ENCODE measurements at regions not wholly inside any gene's neighbourhood (a gene's known extent, or its start where the extent isn't known, plus 50 kb on each side); places are given as distances from the start of the nearest gene placed in this dataset.

DNA sequence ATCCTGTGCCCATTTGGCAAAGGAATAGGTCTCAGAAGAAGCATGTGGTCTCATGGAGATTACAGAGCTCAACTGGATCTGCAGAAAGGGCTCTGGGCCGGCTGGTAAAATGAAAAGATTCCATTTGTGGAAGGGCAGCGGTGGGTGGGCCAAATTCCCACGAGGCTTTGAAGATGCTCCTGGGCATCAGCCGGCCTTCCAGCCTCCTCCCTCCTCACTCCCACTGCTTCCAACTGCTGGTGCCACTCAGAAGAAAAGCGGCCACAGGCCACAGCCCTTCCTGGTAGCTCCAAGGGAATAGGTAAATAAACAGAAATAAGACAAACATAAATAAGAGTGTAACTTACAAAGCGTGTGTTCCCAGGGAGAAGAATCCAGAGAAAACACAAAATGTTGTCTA, 136.3 kb upstream of the SLC44A3 start:
- no peaks in the 10 kb centered on the region for H3F3A ChIP-seq (ENCODE audit: low read depth)
- H3K4me3 ChIP-seq (ENCODE audit: low read length, poor library complexity, severe bottlenecking), result no peak overlapping the region
- no peaks in the 10 kb centered on the region for H3K4me1 ChIP-seq (ENCODE audit: insufficient read depth, low read length, poor library complexity, severe bottlenecking)
- no peak overlapping the region for H3K4me2 ChIP-seq (ENCODE audit: low read depth, low read length, poor library complexity, severe bottlenecking)
- H3K9me3 ChIP-seq (ENCODE audit: insufficient read depth, low read depth, low read length), result no peaks in the 10 kb centered on the region
- H2AFZ ChIP-seq (ENCODE audit: low read length), result no peak overlapping the region
- H3K27me3 ChIP-seq (ENCODE audit: insufficient read depth, low read length, poor library complexity, severe bottlenecking), result no peaks in the 10 kb centered on the region
- no peaks in the 10 kb centered on the region for H3K9me2 ChIP-seq (replicated peaks; ENCODE audit: low read depth, low read length)
- no peaks in the 10 kb centered on the region for H4K20me1 ChIP-seq (ENCODE audit: insufficient read depth, low read length, poor library complexity, severe bottlenecking)
- H3K36me3 ChIP-seq (ENCODE audit: insufficient read depth, low read length), result no peaks in the 10 kb centered on the region
- H3K9ac ChIP-seq (ENCODE audit: low read depth, low read length, poor library complexity, severe bottlenecking), result no peak overlapping the region
- TF ChIP-seq EZH2phosphoT487 (IDR thresholded peaks at IDR 0.05; ENCODE audit: borderline replicate concordance), result no peak
- TF ChIP-seq, protein P1, sequence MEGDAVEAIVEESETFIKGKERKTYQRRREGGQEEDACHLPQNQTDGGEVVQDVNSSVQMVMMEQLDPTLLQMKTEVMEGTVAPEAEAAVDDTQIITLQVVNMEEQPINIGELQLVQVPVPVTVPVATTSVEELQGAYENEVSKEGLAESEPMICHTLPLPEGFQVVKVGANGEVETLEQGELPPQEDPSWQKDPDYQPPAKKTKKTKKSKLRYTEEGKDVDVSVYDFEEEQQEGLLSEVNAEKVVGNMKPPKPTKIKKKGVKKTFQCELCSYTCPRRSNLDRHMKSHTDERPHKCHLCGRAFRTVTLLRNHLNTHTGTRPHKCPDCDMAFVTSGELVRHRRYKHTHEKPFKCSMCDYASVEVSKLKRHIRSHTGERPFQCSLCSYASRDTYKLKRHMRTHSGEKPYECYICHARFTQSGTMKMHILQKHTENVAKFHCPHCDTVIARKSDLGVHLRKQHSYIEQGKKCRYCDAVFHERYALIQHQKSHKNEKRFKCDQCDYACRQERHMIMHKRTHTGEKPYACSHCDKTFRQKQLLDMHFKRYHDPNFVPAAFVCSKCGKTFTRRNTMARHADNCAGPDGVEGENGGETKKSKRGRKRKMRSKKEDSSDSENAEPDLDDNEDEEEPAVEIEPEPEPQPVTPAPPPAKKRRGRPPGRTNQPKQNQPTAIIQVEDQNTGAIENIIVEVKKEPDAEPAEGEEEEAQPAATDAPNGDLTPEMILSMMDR (conservative IDR thresholded peaks at IDR 0.05; ENCODE audit: low read length), result no peak
- no peaks in the 10 kb centered on the region for H3K79me2 ChIP-seq (ENCODE audit: insufficient read depth, low read length)

DNA sequence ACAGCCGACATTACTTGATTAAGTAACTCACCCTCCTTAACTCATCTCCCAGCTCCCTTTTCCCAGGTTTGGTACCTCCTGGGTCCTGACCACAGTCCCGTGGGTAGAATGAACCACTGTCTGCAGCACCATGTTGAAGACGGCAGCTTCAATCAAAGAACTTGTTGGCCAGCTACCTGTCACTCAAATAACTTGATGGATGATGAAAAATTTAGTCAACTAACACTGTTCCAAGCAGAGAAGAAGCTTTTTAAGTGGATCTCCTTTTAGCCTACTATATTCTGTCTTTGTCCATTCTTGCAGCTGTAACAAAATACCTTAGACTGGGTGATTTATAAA, 138.4 kb upstream of the F3 start:
- H3K4me2 ChIP-seq (ENCODE audit: low read depth, low read length, poor library complexity, severe bottlenecking), result no peak overlapping the region
- H4K20me1 ChIP-seq (ENCODE audit: insufficient read depth, low read length, poor library complexity, severe bottlenecking), result no peaks in the 10 kb centered on the region
- TF ChIP-seq, protein P1 (conservative IDR thresholded peaks at IDR 0.05; ENCODE audit: low read length), result no peak
- no peak for TF ChIP-seq EZH2phosphoT487 (IDR thresholded peaks at IDR 0.05; ENCODE audit: borderline replicate concordance)
- H3K9ac ChIP-seq (ENCODE audit: low read depth, low read length, poor library complexity, severe bottlenecking), result no peak overlapping the region
- no peaks in the 10 kb centered on the region for H3K9me3 ChIP-seq (ENCODE audit: insufficient read depth, low read depth, low read length)
- no peaks in the 10 kb centered on the region for H3K9me2 ChIP-seq (replicated peaks; ENCODE audit: low read depth, low read length)
- no peak overlapping the region for H3K4me3 ChIP-seq (ENCODE audit: low read length, poor library complexity, severe bottlenecking)
- no peaks in the 10 kb centered on the region for H3K27me3 ChIP-seq (ENCODE audit: insufficient read depth, low read length, poor library complexity, severe bottlenecking)
- H3F3A ChIP-seq (ENCODE audit: low read depth), result no peaks in the 10 kb centered on the region
- no peaks in the 10 kb centered on the region for H3K36me3 ChIP-seq (ENCODE audit: insufficient read depth, low read length)
- no peak overlapping the region for H2AFZ ChIP-seq (ENCODE audit: low read length)
- H3K79me2 ChIP-seq (ENCODE audit: insufficient read depth, low read length), result no peaks in the 10 kb centered on the region
- no peaks in the 10 kb centered on the region for H3K4me1 ChIP-seq (ENCODE audit: insufficient read depth, low read length, poor library complexity, severe bottlenecking)

DNA sequence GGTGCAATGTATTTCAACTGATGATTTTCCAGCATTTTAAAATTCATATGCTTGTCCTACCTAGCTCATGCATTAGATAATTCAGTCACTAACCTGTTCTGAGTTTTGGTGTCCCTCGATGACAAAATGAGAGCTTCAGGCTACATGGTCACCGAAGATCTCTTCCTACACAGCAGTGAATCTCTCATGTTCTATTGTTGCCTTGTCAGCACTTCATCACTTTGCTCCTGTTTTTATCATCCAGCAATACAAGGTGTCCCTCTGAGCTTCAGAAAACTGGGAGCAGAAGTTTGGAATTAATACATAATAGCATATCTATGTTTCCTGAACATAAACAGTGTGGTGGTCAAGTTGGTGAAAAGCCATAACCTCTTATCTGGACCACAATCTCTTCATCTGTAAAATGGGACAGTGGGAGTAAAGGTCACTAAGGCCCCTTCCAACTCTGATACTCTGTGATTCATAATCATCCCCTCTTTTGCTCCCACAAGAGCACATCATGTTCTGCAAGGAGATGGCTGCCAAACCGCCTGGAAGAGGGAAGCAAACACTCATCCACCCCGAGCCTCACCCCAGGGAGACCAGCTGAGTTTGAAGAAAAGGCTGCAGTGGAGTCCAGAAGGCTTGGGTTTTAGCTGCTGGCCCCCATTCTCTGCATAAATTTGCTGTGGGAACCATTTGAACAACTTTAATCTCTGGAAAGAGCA, 137.9 kb upstream of the F3 start:
- Histone ChIP-seq H3K4me1 (ENCODE audit: insufficient read depth, low read length, poor library complexity, severe bottlenecking) (peaks cover 4% of the 10 kb centered on the region), H3K4me2 (ENCODE audit: low read depth, low read length, poor library complexity, severe bottlenecking) (no peak overlapping the region), H3K27me3 (ENCODE audit: insufficient read depth, low read length, poor library complexity, severe bottlenecking) (no peaks in the 10 kb centered on the region), H3K36me3 (ENCODE audit: insufficient read depth, low read length) (no peaks in the 10 kb centered on the region), H3K4me3 (ENCODE audit: low read length, poor library complexity, severe bottlenecking) (no peak overlapping the region), H3F3A (ENCODE audit: low read depth) (no peaks in the 10 kb centered on the region), H3K9ac (ENCODE audit: low read depth, low read length, poor library complexity, severe bottlenecking) (no peak overlapping the region), H3K9me2 (replicated peaks; ENCODE audit: low read depth, low read length) (no peaks in the 10 kb centered on the region), H2AFZ (ENCODE audit: low read length) (no peak overlapping the region), H4K20me1 (ENCODE audit: insufficient read depth, low read length, poor library complexity, severe bottlenecking) (no peaks in the 10 kb centered on the region), H3K9me3 (ENCODE audit: insufficient read depth, low read depth, low read length) (no peaks in the 10 kb centered on the region), H3K79me2 (ENCODE audit: insufficient read depth, low read length) (no peaks in the 10 kb centered on the region)
- TF ChIP-seq, protein P1 (conservative IDR thresholded peaks at IDR 0.05; ENCODE audit: low read length), result no peak
- TF ChIP-seq EZH2phosphoT487 (IDR thresholded peaks at IDR 0.05; ENCODE audit: borderline replicate concordance), result no peak
